ENCODE measurements at regions not wholly inside any gene's neighbourhood (a gene's known extent, or its start where the extent isn't known, plus 50 kb on each side); places are given as distances from the start of the nearest gene placed in this dataset.
"Not testable (repeated sequence)": the region's sequence is repeated elsewhere in the genome, so short reads cannot be mapped to it uniquely, and the experiment has no call there.

GRCh38 chr5:91446880-91447279, 63.8 kb upstream of the ARRDC3 start:
- DNase-seq: not testable (repeated sequence)

GRCh38 chr5:91443761-91444467, 60.8 kb upstream of the ARRDC3 start:
- DNase-seq: no peak

- no peak for DNase-seq
Observed at GRCh38 chr5:91443023-91443422, 59.9 kb upstream of the ARRDC3 start.

- DNase-seq: no peak
Observed at GRCh38 chr5:91441082-91441481, 58.0 kb upstream of the ARRDC3 start.

- no peak for DNase-seq
Observed at GRCh38 chr5:91438871-91439270, 55.8 kb upstream of the ARRDC3 start.

GRCh38 chr5:91436241-91436640, 53.1 kb upstream of the ARRDC3 start:
- DNase-seq: no peak

- no peak for DNase-seq
Observed at GRCh38 chr5:91434348-91434747, 51.2 kb upstream of the ARRDC3 start.

GRCh38 chr5:91433861-91434260, 50.7 kb upstream of the ARRDC3 start:
- no peak for DNase-seq
